H9 (cell line): ENCODE measurements at regions not wholly inside any gene's neighbourhood (a gene's known extent, or its start where the extent isn't known, plus 50 kb on each side); places are given as distances from the start of the nearest gene placed in this dataset.

Experiments
- DNase-seq: peaks from one replicate; pipeline ENCODE4 v3.0.0-alpha.2; 2017
- H2AFZ ChIP-seq: one replicate; pipeline ENCODE4 v1.6.1; 2013; ENCODE audit warnings: mild to moderate bottlenecking, low read length, control low read depth, moderate library complexity
- H2AK5ac ChIP-seq: 2 replicates; pipeline ENCODE4 v1.6.1; 2013; ENCODE audit warnings: low read length, control low read depth, mixed read lengths; ENCODE audit not compliant: insufficient read length
- H2BK120ac ChIP-seq: one replicate; pipeline ENCODE4 v1.6.1; 2013; ENCODE audit warnings: low read depth, mild to moderate bottlenecking, low read length, control low read depth, inconsistent platforms; ENCODE audit not compliant: poor library complexity, severe bottlenecking
- H2BK12ac ChIP-seq: 2 replicates; pipeline ENCODE4 v1.6.1; 2013; ENCODE audit warnings: low read length, control low read depth, mixed read lengths, low read depth; ENCODE audit not compliant: insufficient read length
- H2BK15ac ChIP-seq: 2 replicates; pipeline ENCODE4 v1.6.1; 2013; ENCODE audit warnings: low read depth, low read length, control low read depth
- H2BK20ac ChIP-seq: one replicate; pipeline ENCODE4 v1.6.1; 2013; ENCODE audit warnings: low read depth, mild to moderate bottlenecking, low read length, control low read depth, inconsistent platforms; ENCODE audit not compliant: poor library complexity, severe bottlenecking
- H2BK5ac ChIP-seq: 2 replicates; pipeline ENCODE4 v1.6.1; 2013; ENCODE audit warnings: low read length, control low read depth, mixed read lengths; ENCODE audit not compliant: insufficient read length
- H3K14ac ChIP-seq: 2 replicates; pipeline ENCODE4 v1.6.1; 2013; ENCODE audit warnings: low read length, control low read depth; ENCODE audit not compliant: insufficient read depth
- H3K18ac ChIP-seq: 2 replicates; pipeline ENCODE4 v1.6.1; 2013; ENCODE audit warnings: low read depth, mild to moderate bottlenecking, mixed read lengths, low read length, control low read depth; ENCODE audit not compliant: insufficient read length
- H3K23ac ChIP-seq: 2 replicates; pipeline ENCODE4 v1.6.1; 2013; ENCODE audit warnings: low read length, control low read depth, mixed read lengths, low read depth; ENCODE audit not compliant: insufficient read length
- H3K23me2 ChIP-seq: 2 replicates; pipeline ENCODE4 v1.6.1; 2013; ENCODE audit warnings: low read depth, mild to moderate bottlenecking, mixed read lengths, low read length, control low read depth; ENCODE audit not compliant: insufficient read length, poor library complexity, severe bottlenecking
- H3K27ac ChIP-seq: 2 replicates; pipeline ENCODE4 v1.5.1; 2013; ENCODE audit warnings: low read length, control low read depth, mixed read lengths, low read depth; ENCODE audit not compliant: insufficient read length
- H3K27me3 ChIP-seq: 2 replicates; pipeline ENCODE4 v1.6.1; 2013; ENCODE audit warnings: low read length, control low read depth, inconsistent platforms; ENCODE audit not compliant: insufficient read depth
- H3K4ac ChIP-seq: 2 replicates; pipeline ENCODE4 v1.6.1; 2013; ENCODE audit warnings: low read depth, mild to moderate bottlenecking, control low read depth, inconsistent platforms, low read length, moderate library complexity
- H3K4me1 ChIP-seq: 2 replicates; pipeline ENCODE4 v1.6.1; 2013; ENCODE audit warnings: low read length, control low read depth, inconsistent platforms; ENCODE audit not compliant: insufficient read depth
- H3K4me2 ChIP-seq: 2 replicates; pipeline ENCODE4 v1.6.1; 2013; ENCODE audit warnings: low read length, control low read depth, mixed read lengths; ENCODE audit not compliant: insufficient read length, insufficient read depth
- H3K56ac ChIP-seq: 2 replicates; pipeline ENCODE4 v1.6.1; 2013; ENCODE audit warnings: low read depth, mild to moderate bottlenecking, mixed read lengths, low read length, control low read depth; ENCODE audit not compliant: insufficient read length
- H3K79me1 ChIP-seq: 2 replicates; pipeline ENCODE4 v1.6.1; 2013; ENCODE audit warnings: low read depth, mild to moderate bottlenecking, moderate library complexity, low read length, control low read depth, inconsistent platforms; ENCODE audit not compliant: insufficient read depth, poor library complexity, severe bottlenecking
- H3K79me2 ChIP-seq: 2 replicates; pipeline ENCODE4 v1.6.1; 2013; ENCODE audit warnings: low read length, control low read depth, inconsistent platforms; ENCODE audit not compliant: insufficient read depth
- H3K9ac ChIP-seq: 2 replicates; pipeline ENCODE4 v1.6.1; 2013; ENCODE audit warnings: low read length, control low read depth, mixed read lengths; ENCODE audit not compliant: insufficient read length; ENCODE audit errors: extremely low read depth
- H3K9me3 ChIP-seq: one replicate; pipeline ENCODE4 v1.6.1; 2013; ENCODE audit warnings: low read depth, low read length, inconsistent platforms; ENCODE audit not compliant: control insufficient read depth
- H3T11ph ChIP-seq: one replicate; pipeline ENCODE4 v1.6.1; 2013; ENCODE audit warnings: mild to moderate bottlenecking, low read length, control low read depth, inconsistent platforms
- H4K20me1 ChIP-seq: one replicate; pipeline ENCODE4 v1.6.1; 2013; ENCODE audit not compliant: control insufficient read depth, insufficient read length, insufficient read depth
- H4K5ac ChIP-seq: 2 replicates; pipeline ENCODE4 v1.6.1; 2013; ENCODE audit warnings: low read depth, mild to moderate bottlenecking, mixed read lengths, low read length, control low read depth; ENCODE audit not compliant: insufficient read length
- H4K8ac ChIP-seq: replicated peaks from 2 replicates; pipeline ENCODE4 v1.6.1; 2013; ENCODE audit warnings: low read length, control low read depth, mixed read lengths, low read depth; ENCODE audit not compliant: insufficient read length
- H4K91ac ChIP-seq: 2 replicates; pipeline ENCODE4 v1.6.1; 2013; ENCODE audit warnings: low read depth, mild to moderate bottlenecking, moderate library complexity, mixed read lengths, low read length, control low read depth; ENCODE audit not compliant: insufficient read length
- H3K27ac Mint-ChIP-seq, 3 experiments: 2 replicates in 2 of 3; 3 replicates in 1 of 3; pipeline ENCODE4 v1.8.0; 2020 to 2021; ENCODE audit warnings: mixed read lengths in 3 of 3, mild to moderate bottlenecking in 1 of 3, moderate library complexity in 1 of 3
- H3K27me3 Mint-ChIP-seq: 2 replicates; pipeline ENCODE4 v1.8.0; 2021; ENCODE audit warnings: low read depth, mild to moderate bottlenecking, moderate library complexity, mixed read lengths
- H3K36me3 Mint-ChIP-seq, 3 experiments: 2 replicates in 2 of 3; 3 replicates in 1 of 3; pipeline ENCODE4 v1.8.0; 2020 to 2021; ENCODE audit warnings: low read depth in 3 of 3, mixed read lengths in 3 of 3; ENCODE audit not compliant: insufficient read depth in 1 of 3
- H3K4me1 Mint-ChIP-seq, 2 experiments: 2 replicates each; pipeline ENCODE4 v1.8.0; 2020; ENCODE audit warnings: mixed read lengths in 2 of 2
- H3K4me3 Mint-ChIP-seq, 2 experiments: 2 replicates in 1 of 2; 3 replicates in 1 of 2; pipeline ENCODE4 v1.8.0; 2020 to 2021; ENCODE audit warnings: mild to moderate bottlenecking in 2 of 2, mixed read lengths in 2 of 2, moderate library complexity in 1 of 2
- H3K9me3 Mint-ChIP-seq, 2 experiments: 2 replicates in 1 of 2; 3 replicates in 1 of 2; pipeline ENCODE4 v1.8.0; 2020; ENCODE audit warnings: mild to moderate bottlenecking in 2 of 2, mixed read lengths in 2 of 2, moderate library complexity in 1 of 2
- WGBS: extraction: QIAGEN DNeasy Blood & Tissue Kit; methylation state at CpG from one replicate; pipeline ENCODE4 v1.1.7; 2013; ENCODE audit warnings: missing lambda C conversion rate, low lambda C conversion rate, mixed read lengths; ENCODE audit not compliant: insufficient read length; ENCODE audit errors: extremely low coverage; 5-methylcytosine and 5-hydroxymethylcytosine counted together
- TF ChIP-seq, protein P1 (sequence below): fragments of 200-600 bp; sonication (generic); conservative IDR thresholded peaks from 3 replicates; pipeline ENCODE4 v1.8.0; 2021; ENCODE audit warnings: antibody characterized with exemption, mild to moderate bottlenecking

DNA sequence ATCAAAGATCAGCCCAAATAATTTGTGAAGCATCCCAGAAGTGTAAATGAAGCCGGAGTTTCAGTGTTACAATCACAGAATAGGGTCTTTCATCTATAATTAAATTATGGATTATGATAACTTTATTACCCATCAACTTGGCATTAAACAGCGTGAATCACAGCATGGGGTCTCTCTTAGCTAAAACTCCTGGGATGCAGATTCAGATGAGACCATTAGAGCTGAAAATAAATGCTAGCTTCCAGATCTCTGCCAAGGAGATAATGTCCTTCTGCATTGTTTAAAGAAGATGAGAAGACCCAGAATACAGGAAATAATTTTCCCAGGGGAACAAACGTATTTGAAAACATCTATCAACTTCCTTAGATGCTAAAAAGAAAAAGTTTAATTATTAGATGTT is 546.0 kb upstream of the PCDH9 start:
- H2AFZ ChIP-seq, result no peak overlapping the region
- no peaks in the 10 kb centered on the region for H3K79me1 ChIP-seq
- H4K8ac ChIP-seq, result no peak overlapping the region
- no peaks in the 10 kb centered on the region for H4K20me1 ChIP-seq
- H3K4me1 Mint-ChIP-seq, result no peaks in the 10 kb centered on the region
- H3K9me3 ChIP-seq, result no peaks in the 10 kb centered on the region
- no peak overlapping the region for H2AK5ac ChIP-seq
- no CpG with 5 or more reads among the region's 3 CpGs for WGBS
- H3K23ac ChIP-seq, result no peak overlapping the region
- H4K91ac ChIP-seq, result no peak overlapping the region
- H3K27me3 ChIP-seq, result no peaks in the 10 kb centered on the region
- H3K27ac ChIP-seq, result no peak overlapping the region
- H3K23me2 ChIP-seq, result no peaks in the 10 kb centered on the region
- H3K9me3 Mint-ChIP-seq, result peaks cover 0 to 4% of the 10 kb centered on the region in 2 experiments; a peak in 2 of 5 replicates
- DNase-seq, result no peak
- H3K9ac ChIP-seq, result no peak overlapping the region
- no peak overlapping the region for H4K5ac ChIP-seq
- no peak overlapping the region for H3K27ac Mint-ChIP-seq
- no peaks in the 10 kb centered on the region for H3K4me1 ChIP-seq
- no peak overlapping the region for H3K14ac ChIP-seq
- peaks cover 3 to 12% (median 8%) of the 10 kb centered on the region in 3 experiments; a peak in 4 of 7 replicates for H3K36me3 Mint-ChIP-seq
- no peak overlapping the region for H3K18ac ChIP-seq
- no peak overlapping the region for H2BK20ac ChIP-seq
- no peaks in the 10 kb centered on the region for H3K79me2 ChIP-seq
- H3K4me2 ChIP-seq, result no peak overlapping the region
- no peak overlapping the region for H2BK5ac ChIP-seq
- H2BK12ac ChIP-seq, result no peak overlapping the region
- H3K4ac ChIP-seq, result no peak overlapping the region
- H3K27me3 Mint-ChIP-seq, result no peaks in the 10 kb centered on the region
- TF ChIP-seq, protein P1, sequence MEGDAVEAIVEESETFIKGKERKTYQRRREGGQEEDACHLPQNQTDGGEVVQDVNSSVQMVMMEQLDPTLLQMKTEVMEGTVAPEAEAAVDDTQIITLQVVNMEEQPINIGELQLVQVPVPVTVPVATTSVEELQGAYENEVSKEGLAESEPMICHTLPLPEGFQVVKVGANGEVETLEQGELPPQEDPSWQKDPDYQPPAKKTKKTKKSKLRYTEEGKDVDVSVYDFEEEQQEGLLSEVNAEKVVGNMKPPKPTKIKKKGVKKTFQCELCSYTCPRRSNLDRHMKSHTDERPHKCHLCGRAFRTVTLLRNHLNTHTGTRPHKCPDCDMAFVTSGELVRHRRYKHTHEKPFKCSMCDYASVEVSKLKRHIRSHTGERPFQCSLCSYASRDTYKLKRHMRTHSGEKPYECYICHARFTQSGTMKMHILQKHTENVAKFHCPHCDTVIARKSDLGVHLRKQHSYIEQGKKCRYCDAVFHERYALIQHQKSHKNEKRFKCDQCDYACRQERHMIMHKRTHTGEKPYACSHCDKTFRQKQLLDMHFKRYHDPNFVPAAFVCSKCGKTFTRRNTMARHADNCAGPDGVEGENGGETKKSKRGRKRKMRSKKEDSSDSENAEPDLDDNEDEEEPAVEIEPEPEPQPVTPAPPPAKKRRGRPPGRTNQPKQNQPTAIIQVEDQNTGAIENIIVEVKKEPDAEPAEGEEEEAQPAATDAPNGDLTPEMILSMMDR, result no peak
- no peak overlapping the region for H2BK120ac ChIP-seq
- H3K4me3 Mint-ChIP-seq, result no peak overlapping the region
- no peak overlapping the region for H3K56ac ChIP-seq
- H2BK15ac ChIP-seq, result no peak overlapping the region
- H3T11ph ChIP-seq, result no peak overlapping the region
